HG03097 (cell line): ENCODE measurements at regions not wholly inside any gene's neighbourhood (a gene's known extent, or its start where the extent isn't known, plus 50 kb on each side); places are given as distances from the start of the nearest gene placed in this dataset.
"Not testable (repeated sequence)": the region's sequence is repeated elsewhere in the genome, so short reads cannot be mapped to it uniquely, and the experiment has no call there.

Experiments
- ATAC-seq: cut with Tn5 transposase; IDR thresholded peaks from one replicate; pipeline ENCODE4 v1.9.1; 2021; ENCODE audit not compliant: unreplicated experiment, low FRiP score

- no peak for ATAC-seq
These were observed 810.3 kb upstream of the ACO1 start for GRCh38 chr9:31574006-31574765.

GRCh38 chr9:31582071-31582470 lies 802.4 kb upstream of the ACO1 start:
- ATAC-seq, result no peak

GRCh38 chr9:31582561-31582960 lies 801.9 kb upstream of the ACO1 start:
- no peak for ATAC-seq

- ATAC-seq, result no peak
These were observed 799.3 kb upstream of the ACO1 start for GRCh38 chr9:31585158-31585557.

GRCh38 chr9:31587146-31587545 lies 797.3 kb upstream of the ACO1 start:
- no peak for ATAC-seq

GRCh38 chr9:31588006-31588405 lies 796.4 kb upstream of the ACO1 start:
- ATAC-seq, result no peak

GRCh38 chr9:31588756-31589155 lies 795.7 kb upstream of the ACO1 start:
- no peak for ATAC-seq

GRCh38 chr9:31590091-31590490 lies 794.4 kb upstream of the ACO1 start:
- ATAC-seq, result no peak

- ATAC-seq, result not testable (repeated sequence)
These were observed 787.4 kb upstream of the ACO1 start for GRCh38 chr9:31597086-31597485.

GRCh38 chr9:31597977-31598376 lies 786.5 kb upstream of the ACO1 start:
- ATAC-seq, result peak; percentile 96

GRCh38 chr9:31601666-31602065 lies 782.8 kb upstream of the ACO1 start:
- no peak for ATAC-seq

- no peak for ATAC-seq
These were observed 779.9 kb upstream of the ACO1 start for GRCh38 chr9:31604531-31604930.

GRCh38 chr9:31605164-31605563 lies 779.3 kb upstream of the ACO1 start:
- ATAC-seq, result no peak

- ATAC-seq, result no peak
These were observed 777.8 kb upstream of the ACO1 start for GRCh38 chr9:31606678-31607077.

- no peak for ATAC-seq
These were observed 776.0 kb upstream of the ACO1 start for GRCh38 chr9:31608416-31608815.

GRCh38 chr9:31608881-31609280 lies 775.6 kb upstream of the ACO1 start:
- no peak for ATAC-seq

- ATAC-seq, result no peak
These were observed 772.0 kb upstream of the ACO1 start for GRCh38 chr9:31612336-31613030.

GRCh38 chr9:31615966-31616365 lies 768.5 kb upstream of the ACO1 start:
- ATAC-seq, result no peak

- ATAC-seq, result no peak
These were observed 760.9 kb upstream of the ACO1 start for GRCh38 chr9:31623511-31623910.

- no peak for ATAC-seq
These were observed 755.2 kb upstream of the ACO1 start for GRCh38 chr9:31629292-31629691.

GRCh38 chr9:31637265-31637664 lies 747.2 kb upstream of the ACO1 start:
- no peak for ATAC-seq

GRCh38 chr9:31637861-31638260 lies 746.6 kb upstream of the ACO1 start:
- ATAC-seq, result no peak
